GM18867 (cell line): ENCODE measurements at regions not wholly inside any gene's neighbourhood (a gene's known extent, or its start where the extent isn't known, plus 50 kb on each side); places are given as distances from the start of the nearest gene placed in this dataset.

Experiments used
- ATAC-seq: cut with Tn5 transposase; IDR thresholded peaks from one replicate; pipeline ENCODE4 v1.9.1; 2021; ENCODE audit warnings: mild to moderate bottlenecking, moderate library complexity; ENCODE audit not compliant: unreplicated experiment

GRCh38 chr13:60282186-60282585 is 114.8 kb upstream of the TDRD3 start:
- ATAC-seq, result no peak

DNA sequence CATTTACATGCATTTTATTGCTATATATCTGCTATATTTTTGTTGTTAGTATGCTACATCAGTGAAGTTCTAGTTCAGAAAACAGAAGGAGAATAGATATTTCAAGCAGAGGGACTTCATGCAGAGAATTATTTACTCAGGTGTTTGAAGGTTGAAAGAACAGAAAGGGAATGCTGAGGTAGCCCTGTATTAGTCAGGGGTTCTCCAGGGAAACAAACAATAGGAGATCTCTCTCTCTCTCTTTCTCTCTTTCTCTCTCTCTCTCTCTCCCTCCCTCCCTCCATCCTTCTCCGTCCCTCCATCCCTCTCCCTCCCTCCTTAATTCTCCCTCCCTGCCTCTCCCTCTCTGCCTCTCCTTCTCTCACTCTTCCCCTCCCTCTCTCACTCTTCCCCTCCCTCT is 114.3 kb upstream of the TDRD3 start:
- ATAC-seq, result no peak

DNA sequence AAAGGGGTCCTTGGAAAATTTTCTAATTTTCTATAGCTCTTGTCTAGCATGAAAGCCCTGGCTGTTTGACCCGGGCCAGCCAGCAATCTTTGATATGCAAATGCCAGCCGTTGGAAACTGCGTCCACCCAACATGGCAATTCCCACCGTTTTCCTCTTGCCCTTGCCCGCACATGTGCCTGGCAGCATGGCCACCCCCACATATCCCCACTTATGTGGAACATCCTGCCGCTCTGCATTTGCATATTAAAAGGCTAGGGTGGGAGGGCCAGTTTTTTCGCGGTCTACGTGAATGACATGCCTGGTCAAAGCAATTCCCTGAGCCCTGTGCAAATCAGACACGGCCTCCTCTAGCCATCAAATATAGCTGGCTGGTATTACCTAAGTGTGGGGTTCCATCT is 110.3 kb upstream of the TDRD3 start:
- ATAC-seq, result no peak

DNA sequence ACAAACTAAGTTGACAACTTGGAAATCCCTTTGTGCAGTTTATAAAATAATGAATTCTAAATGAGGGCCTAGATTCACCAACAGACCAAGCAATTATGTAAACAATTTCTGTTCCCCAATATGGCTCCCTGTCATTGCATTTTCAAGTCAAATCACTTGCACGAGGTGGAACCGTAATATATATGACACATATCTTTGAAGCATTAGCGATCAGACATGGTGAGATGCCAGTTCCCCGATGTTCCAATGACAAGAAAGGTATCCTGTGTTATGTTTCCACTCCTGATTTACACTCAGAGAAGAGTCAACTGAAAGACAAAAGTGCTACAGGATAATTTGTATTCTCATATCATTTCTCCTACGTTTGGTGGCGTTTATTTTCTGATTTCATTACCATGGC is 108.5 kb upstream of the TDRD3 start:
- ATAC-seq, result no peak

DNA sequence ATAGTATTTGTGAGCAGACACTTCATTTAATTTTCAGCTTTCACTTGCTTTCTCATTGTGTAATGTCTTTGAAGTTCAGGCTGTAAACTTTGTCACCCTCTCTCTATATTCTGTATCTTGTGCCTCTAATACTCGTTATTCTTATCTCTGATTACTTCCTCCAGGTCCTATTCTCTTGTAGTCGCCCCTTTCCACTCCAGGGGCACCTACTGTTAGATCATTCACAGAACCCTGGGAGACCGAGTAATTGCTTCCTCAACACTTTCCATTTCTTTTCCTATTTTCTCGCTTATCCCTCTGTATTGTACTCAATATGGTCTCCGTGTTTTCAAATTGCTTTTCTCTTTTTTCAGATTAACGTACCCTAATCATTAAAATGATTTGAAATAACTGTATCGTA is 93.9 kb upstream of the TDRD3 start:
- no peak for ATAC-seq

- ATAC-seq, result no peak
Measured at GRCh38 chr13:60311527-60311926, 85.5 kb upstream of the TDRD3 start.

DNA sequence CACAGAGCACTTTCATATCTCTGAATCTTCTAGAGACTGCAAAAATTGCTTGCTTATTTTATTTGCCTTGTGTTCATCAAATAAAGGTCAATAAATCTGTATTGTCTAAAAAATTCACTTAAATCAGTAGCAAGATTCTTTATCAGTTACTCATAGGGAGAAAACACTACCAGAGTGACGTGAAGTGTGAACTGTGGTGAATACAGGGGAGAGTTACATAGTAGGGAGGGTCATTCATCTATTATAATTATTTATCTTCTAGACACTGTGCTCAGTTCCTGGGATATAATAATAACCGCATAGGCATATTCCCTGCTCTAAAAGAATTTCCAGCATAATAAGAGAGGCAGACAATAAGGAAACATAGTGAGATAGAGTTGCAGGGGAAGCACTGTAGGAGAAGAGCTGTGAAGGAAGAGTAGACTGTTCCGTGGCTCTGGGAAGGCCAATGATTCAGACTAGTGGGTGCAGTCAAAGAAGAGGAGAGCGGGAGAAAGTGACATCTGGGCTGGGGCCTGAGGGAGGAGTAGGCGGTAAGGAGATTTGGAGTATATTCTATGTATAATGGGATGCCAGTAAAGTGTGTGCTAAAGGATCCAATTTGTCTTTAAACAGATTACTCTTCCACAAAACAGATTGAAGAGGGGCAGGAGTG is 84.0 kb upstream of the TDRD3 start:
- no peak for ATAC-seq

DNA sequence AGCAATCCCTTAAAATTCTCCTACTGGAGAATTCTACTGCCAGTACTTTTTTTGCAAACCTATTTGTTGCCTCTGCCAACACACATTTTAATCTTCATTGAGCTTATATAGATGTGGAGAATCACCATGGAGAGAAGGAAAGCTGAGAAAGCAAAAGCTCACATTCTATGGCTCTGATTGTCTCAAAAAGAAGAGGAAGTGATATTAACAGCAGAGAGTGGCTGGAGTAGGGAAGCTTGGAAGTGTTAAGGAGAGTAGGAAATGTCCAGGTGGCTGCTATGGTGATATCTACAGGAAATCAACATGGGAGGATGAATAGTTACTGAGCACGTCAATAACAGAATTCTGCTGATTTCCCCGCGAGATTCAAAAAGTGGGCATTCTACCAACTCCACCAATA is 78.8 kb upstream of the TDRD3 start:
- ATAC-seq, result no peak

- ATAC-seq, result no peak
Measured at GRCh38 chr13:60324131-60324530, 72.9 kb upstream of the TDRD3 start.

- no peak for ATAC-seq
Measured at GRCh38 chr13:60326273-60326672, 70.7 kb upstream of the TDRD3 start.

- ATAC-seq, result no peak
Measured at GRCh38 chr13:60327511-60327910, 69.5 kb upstream of the TDRD3 start.

- peak; percentile 41 for ATAC-seq
Measured at GRCh38 chr13:60328073-60328472, 68.9 kb upstream of the TDRD3 start.

DNA sequence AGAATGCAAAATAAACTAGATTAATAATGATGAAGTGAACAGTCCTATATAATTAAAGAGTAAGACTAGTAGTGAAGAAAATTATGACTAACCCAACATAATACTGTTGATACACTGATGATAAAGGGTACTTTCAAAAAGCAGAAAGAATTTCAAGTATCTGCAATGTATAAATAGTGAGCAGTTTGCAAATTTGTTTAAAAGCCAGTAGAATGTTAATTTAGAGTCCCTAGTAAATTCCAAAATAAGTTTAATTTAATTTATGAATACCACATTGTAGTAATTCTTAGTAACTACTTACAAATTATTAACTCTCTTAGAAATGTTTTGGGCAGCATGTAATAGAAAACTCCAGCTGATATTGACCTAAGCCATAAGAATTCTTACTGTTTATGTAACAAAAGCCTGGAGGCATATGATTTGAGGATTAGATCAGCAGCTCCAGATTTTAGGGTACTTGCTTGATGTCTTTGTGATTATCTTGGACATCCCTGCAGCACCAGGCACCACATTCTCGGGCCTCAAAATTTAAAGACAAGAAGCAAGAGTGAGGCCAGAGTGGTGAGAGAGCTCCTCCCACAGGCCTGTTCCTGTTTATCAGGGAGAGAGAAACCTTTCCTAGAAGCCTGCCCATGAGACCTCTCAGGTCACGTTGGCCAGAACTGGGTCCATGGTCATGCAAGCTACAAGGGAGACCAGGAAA is 67.6 kb upstream of the TDRD3 start:
- ATAC-seq, result peak; percentile 70

DNA sequence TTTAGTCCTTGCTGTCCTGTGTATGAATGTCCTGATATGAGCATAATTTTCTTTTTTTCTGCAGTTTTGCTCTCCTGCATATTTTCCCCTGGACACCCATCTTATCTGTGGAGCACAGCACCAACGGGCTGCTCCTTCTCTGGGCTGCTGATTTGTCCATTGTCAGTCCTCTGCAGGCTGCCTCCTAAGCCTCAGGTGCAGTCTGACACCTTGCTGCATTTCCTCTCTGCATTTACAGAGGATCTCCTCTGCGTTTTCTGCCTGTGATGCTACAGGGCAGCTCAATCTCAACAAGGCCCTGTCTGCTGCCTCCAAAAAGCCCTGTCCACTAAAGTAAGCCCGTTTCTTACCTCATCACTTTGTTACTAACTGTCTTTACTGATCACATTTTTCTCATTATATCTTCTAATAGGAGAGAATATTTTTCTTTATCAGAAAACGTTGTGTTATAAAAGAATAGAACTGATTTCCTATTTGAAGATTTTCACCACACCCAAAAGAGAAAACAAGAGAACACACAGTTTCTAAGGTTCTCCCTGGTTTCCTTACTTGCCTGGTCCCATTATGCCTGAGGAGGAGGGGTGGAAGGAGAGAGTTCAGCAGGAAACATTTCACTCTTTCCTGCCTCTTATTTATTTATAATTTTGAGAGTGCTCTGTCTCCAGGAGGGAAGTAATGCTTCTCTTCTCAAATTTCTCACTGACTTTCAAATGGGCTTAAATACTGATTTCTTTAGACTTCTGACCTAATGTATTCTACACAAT is 65.6 kb upstream of the TDRD3 start:
- no peak for ATAC-seq

DNA sequence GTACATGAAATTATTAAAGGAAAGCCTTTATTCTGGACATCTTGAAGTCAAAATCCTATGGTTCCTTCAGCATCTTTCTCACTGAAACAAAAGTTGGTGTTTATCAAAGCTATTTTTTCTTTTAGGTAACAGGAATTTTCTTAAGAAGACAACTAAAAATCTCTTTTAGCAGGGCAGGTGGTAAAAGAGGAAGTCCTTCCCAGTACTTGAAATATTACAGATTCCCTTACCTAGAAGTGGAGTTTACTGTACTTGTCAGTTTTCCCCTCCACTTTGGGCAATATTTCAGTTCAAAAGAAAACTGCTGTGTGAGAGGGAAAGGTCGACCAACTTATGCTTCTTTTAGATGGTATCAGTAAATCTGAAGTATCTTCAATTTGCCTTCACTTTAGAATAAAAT is 64.3 kb upstream of the TDRD3 start:
- ATAC-seq, result no peak

DNA sequence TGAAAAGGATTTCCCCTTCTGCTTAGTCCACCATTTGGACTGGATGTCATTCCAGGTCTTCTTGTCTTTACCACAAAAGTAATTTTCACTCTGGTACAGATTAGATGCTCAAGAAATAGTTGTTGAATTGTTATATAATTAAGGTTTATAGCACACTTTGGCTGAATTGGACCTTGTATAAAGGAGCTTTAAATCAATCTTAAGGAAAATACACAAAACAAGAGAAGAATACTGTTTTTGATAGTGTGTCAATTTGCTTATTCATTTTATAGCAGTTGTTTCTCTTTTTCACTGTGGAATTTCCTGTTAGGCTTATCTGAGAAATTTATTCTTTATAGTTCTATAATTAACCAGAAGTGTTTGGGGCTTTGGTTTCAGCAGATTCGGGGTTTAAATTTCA is 62.7 kb upstream of the TDRD3 start:
- no peak for ATAC-seq

DNA sequence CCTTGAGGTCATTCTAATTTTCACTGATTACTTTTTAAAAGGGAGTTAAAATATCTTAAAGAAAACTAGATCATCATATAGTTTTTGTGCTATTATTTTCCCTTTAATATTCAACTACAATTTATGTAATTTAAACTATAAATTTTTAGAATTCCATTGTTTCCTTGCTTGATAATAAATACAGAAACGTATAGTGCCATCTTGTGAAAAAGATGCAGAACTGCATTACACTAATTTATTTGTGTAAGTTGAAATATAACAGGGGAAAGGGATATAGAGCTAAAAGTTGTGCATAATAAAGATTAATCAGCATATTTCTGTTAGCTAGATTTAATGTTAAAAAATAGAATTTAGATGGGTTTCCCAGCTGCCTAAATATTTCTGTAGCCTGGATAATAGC is 61.5 kb upstream of the TDRD3 start:
- ATAC-seq, result peak; percentile 54

DNA sequence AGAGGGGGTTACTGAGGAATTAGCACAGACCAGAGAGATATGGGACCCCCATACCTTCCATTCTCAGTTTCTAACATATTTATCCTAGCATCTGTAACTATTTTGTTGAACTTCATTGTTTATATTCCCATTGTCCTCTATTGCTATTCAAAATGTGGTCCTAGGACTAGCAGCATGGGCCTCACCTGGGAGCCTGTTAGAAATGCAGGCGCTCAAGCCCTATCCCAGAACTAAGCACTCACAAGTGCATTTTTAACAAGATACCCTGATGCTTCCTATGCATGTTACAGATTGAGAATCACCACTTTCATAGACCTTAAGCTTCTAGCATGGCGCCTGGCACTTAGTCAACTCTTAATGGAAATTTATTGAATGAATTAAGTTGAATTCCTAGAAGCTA is 58.3 kb upstream of the TDRD3 start:
- ATAC-seq, result no peak

GRCh38 chr13:60343978-60344377 is 53.0 kb upstream of the TDRD3 start:
- ATAC-seq, result no peak

DNA sequence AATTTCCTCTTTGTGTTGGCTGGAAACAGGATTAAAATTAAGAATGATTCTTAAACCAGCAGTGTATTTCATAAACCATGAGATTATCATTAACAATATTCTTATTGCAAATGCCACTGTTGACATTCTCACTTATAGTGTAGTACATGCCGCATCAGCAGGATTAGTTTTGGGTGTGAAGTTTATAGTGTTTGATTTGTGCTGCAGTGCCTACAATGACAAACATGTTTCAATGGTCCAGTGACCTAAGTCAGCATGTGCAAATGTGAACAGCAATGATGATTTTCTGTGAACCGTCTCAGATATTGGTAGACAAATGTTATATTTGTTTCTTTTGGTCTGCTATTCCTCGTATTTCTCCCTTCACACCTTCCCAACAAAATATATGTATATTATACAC is 49.8 kb upstream of the TDRD3 start:
- ATAC-seq, result no peak
